ENCODE measurements at regions not wholly inside any gene's neighbourhood (a gene's known extent, or its start where the extent isn't known, plus 50 kb on each side); places are given as distances from the start of the nearest gene placed in this dataset.

DNA sequence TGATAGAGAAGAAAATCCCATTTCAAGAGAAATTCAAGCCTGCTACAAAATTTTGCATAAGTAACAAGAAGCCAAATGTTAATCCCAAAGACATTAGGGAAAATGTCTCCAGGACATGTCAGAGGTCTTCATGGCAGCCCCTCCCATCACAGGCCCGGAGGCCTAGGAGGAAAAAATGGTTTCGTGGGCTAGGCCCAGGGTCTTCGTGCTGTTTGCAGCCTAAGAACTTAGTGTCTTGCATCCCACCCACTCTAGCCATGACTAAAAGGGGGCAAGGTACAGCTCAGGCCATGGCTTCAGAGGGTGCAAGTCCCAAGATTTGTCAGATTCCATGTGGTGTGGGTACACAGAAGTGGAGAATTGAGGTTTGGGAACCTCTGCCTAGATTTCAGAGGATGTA lies 57.8 kb upstream of the TAPT1 start:
- TF ChIP-seq, protein P1, sequence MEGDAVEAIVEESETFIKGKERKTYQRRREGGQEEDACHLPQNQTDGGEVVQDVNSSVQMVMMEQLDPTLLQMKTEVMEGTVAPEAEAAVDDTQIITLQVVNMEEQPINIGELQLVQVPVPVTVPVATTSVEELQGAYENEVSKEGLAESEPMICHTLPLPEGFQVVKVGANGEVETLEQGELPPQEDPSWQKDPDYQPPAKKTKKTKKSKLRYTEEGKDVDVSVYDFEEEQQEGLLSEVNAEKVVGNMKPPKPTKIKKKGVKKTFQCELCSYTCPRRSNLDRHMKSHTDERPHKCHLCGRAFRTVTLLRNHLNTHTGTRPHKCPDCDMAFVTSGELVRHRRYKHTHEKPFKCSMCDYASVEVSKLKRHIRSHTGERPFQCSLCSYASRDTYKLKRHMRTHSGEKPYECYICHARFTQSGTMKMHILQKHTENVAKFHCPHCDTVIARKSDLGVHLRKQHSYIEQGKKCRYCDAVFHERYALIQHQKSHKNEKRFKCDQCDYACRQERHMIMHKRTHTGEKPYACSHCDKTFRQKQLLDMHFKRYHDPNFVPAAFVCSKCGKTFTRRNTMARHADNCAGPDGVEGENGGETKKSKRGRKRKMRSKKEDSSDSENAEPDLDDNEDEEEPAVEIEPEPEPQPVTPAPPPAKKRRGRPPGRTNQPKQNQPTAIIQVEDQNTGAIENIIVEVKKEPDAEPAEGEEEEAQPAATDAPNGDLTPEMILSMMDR (IDR thresholded peaks at IDR 0.05), result no peak
- TF ChIP-seq ZFX (IDR thresholded peaks at IDR 0.05; ENCODE audit: borderline replicate concordance), result no peak
- no peak overlapping the region for H3K27ac ChIP-seq

DNA sequence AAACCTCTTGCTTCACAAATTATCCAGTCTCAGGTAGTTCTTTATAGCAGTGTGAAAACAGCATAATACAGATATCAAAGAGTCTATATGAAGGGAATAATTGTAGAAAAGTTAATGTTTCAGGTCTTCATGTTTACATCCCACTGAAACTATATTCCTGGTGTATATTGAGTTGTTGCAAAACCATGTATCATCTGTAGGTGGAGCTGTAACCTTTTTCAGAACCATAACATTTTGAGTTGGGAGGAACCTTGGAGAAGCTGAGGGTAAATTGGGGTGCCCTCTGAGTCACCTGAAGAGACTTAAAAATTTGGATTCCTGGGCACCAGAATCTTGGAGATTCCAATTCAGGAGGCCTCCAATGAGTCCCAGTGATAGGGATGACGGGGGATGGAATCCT lies 51.9 kb upstream of the TAPT1 start:
- TF ChIP-seq, protein P1 (IDR thresholded peaks at IDR 0.05), result peak; percentile 36
- TF ChIP-seq ZFX (IDR thresholded peaks at IDR 0.05; ENCODE audit: borderline replicate concordance), result no peak
- no peak overlapping the region for H3K27ac ChIP-seq

Data from 22Rv1 (cell line).